GM12878 (cell line): ENCODE measurements at regions not wholly inside any gene's neighbourhood (a gene's known extent, or its start where the extent isn't known, plus 50 kb on each side); places are given as distances from the start of the nearest gene placed in this dataset.

ENCODE experiments used
- ATAC-seq: fragments of 200-7000 bp; cut with Tn5 transposase; 3 replicates; pipeline ENCODE4 v1.9.1; 2020; ENCODE audit warnings: mild to moderate bottlenecking, moderate library complexity
- BruUV-seq: library from RNA; stranded (reverse); fragments of 400-500 nt; replicated peaks from 2 replicates; lab custom pipeline; 2021; lab: Mats Ljungman, UMichigan
- CTCF ChIA-PET: fragments of 300-600 bp; sonication (Branson Sonifier 250); formaldehyde crosslinking; extraction: SDS; loops from one replicate; lab custom pipeline; 2021; ENCODE audit warnings: inconsistent platforms; lab: Yijun Ruan, JAX
- POLR2A ChIA-PET: fragments of 350-600 bp; formaldehyde crosslinking; extraction: SDS; loops from one replicate; lab custom pipeline; 2021; ENCODE audit warnings: inconsistent platforms; lab: Charles Lee
- RAD21 ChIA-PET: fragments of 300-600 bp; sonication (Branson Sonifier 250); formaldehyde crosslinking; loops from one replicate; lab custom pipeline; 2023; ENCODE audit warnings: antibody characterized with exemption; ENCODE audit not compliant: unreplicated experiment; lab: Charles Lee
- SMC1A ChIA-PET: fragments of 300-600 bp; sonication (Branson Sonifier 250); formaldehyde crosslinking; loops from one replicate; lab custom pipeline; 2023; ENCODE audit not compliant: unreplicated experiment, uncharacterized antibody; lab: Charles Lee
- DNase-seq: peaks from one replicate; pipeline ENCODE4 v3.0.0-alpha.2; 2011; ENCODE audit warnings: low read depth, low spot score
- FAIRE-seq: peaks from 3 replicates; lab custom pipeline; 2011; peaks lifted over from hg19 to GRCh38; lab: Jason Lieb, UNC
- H2AFZ ChIP-seq: 2 replicates; pipeline ENCODE4 v1.6.0; 2011; ENCODE audit warnings: low read depth, low read length, control low read depth; ENCODE audit not compliant: control insufficient read depth
- H3K27ac ChIP-seq: 2 replicates; pipeline ENCODE4 v1.5.1; 2011; ENCODE audit warnings: control low read depth; ENCODE audit not compliant: control insufficient read depth, insufficient read depth
- H3K27me3 ChIP-seq, 2 experiments: replicated peaks in 1 of 2; 2 replicates each; pipeline versions ENCODE4 v1.6.0 to v1.6.1; 2011; ENCODE audit warnings: low read length in 1 of 2; ENCODE audit not compliant: control insufficient read depth in 2 of 2, insufficient read depth in 2 of 2
- H3K36me3 ChIP-seq, 2 experiments: 2 replicates each; pipeline ENCODE4 v1.5.1; 2011; ENCODE audit warnings: low read length in 1 of 2; ENCODE audit not compliant: control insufficient read depth in 2 of 2, insufficient read depth in 2 of 2
- H3K4me1 ChIP-seq: 2 replicates; pipeline ENCODE4 v1.6.1; 2011; ENCODE audit warnings: mild to moderate bottlenecking, low read length, moderate library complexity, mixed read lengths; ENCODE audit not compliant: control insufficient read depth, insufficient read depth
- H3K4me2 ChIP-seq: 2 replicates; pipeline ENCODE4 v1.6.0; 2011; ENCODE audit warnings: control low read depth; ENCODE audit not compliant: control insufficient read depth, insufficient read depth
- H3K4me3 ChIP-seq: fragments of 200-600 bp; sonication (generic); 2 replicates; pipeline ENCODE4 v1.5.1; 2016
- H3K79me2 ChIP-seq: 2 replicates; pipeline ENCODE4 v1.6.0; 2011; ENCODE audit warnings: low read length; ENCODE audit not compliant: control insufficient read depth, insufficient read depth
- H3K9ac ChIP-seq: 2 replicates; pipeline ENCODE4 v1.8.0; 2011; ENCODE audit warnings: low read length, control low read depth, mixed read lengths; ENCODE audit not compliant: control insufficient read depth, insufficient read depth
- H3K9me3 ChIP-seq: replicated peaks from 3 replicates; pipeline ENCODE4 v1.5.1; 2011; ENCODE audit warnings: mild to moderate bottlenecking, low read length; ENCODE audit not compliant: control insufficient read depth, insufficient read depth
- H4K20me1 ChIP-seq: 2 replicates; pipeline ENCODE4 v1.6.0; 2011; ENCODE audit not compliant: control insufficient read depth, insufficient read depth
- ATF3 ChIP-seq: IDR thresholded peaks from 2 replicates; pipeline ENCODE4 v1.6.1; 2011; ENCODE audit warnings: low read depth, mild to moderate bottlenecking, low read length, moderate library complexity, borderline replicate concordance; ENCODE audit errors: extremely low read depth
- ATF7 ChIP-seq: fragments of 450-650 bp; IDR thresholded peaks from 2 replicates; pipeline ENCODE4 v1.6.1; 2016; ENCODE audit warnings: low read depth, mild to moderate bottlenecking
- BACH1 ChIP-seq: fragments of 450-650 bp; IDR thresholded peaks from 2 replicates; pipeline ENCODE4 v1.6.1; 2017; ENCODE audit warnings: mild to moderate bottlenecking, borderline replicate concordance
- CREB1 ChIP-seq: IDR thresholded peaks from 2 replicates; pipeline ENCODE4 v1.6.1; 2012; ENCODE audit warnings: low read depth, mild to moderate bottlenecking, inconsistent platforms
- EP300 ChIP-seq, 2 experiments: fragments of 150-350 bp in 1 of 2; IDR thresholded peaks; 2 replicates each; pipeline ENCODE4 v1.6.1; 2011 to 2012; ENCODE audit warnings: low read depth in 2 of 2, low read length in 2 of 2, borderline replicate concordance in 1 of 2, improper control_type of control experiment in 1 of 2, inconsistent platforms in 1 of 2; ENCODE audit not compliant: control insufficient read depth in 1 of 2
- IKZF1 ChIP-seq: fragments of 450-650 bp; conservative IDR thresholded peaks from 2 replicates; pipeline ENCODE4 v1.6.1; 2017; ENCODE audit warnings: antibody characterized with exemption, mild to moderate bottlenecking
- IKZF2 ChIP-seq, 2 experiments: fragments of 450-650 bp; IDR thresholded peaks; 2 replicates each; pipeline ENCODE4 v1.6.1; 2017; ENCODE audit warnings: mild to moderate bottlenecking in 2 of 2, moderate library complexity in 2 of 2
- IRF4 ChIP-seq: IDR thresholded peaks from 2 replicates; pipeline ENCODE4 v1.6.1; 2011; ENCODE audit warnings: low read depth, low read length
- JUNB ChIP-seq: IDR thresholded peaks from 2 replicates; pipeline ENCODE4 v1.6.1; 2016; ENCODE audit warnings: antibody characterized with exemption, mild to moderate bottlenecking
- MAX ChIP-seq: IDR thresholded peaks from 2 replicates; pipeline ENCODE4 v1.6.1; 2012; ENCODE audit warnings: low read depth, low read length, improper control_type of control experiment
- NBN ChIP-seq: fragments of 450-650 bp; IDR thresholded peaks from 2 replicates; pipeline ENCODE4 v1.6.1; 2016
- NFIC ChIP-seq: IDR thresholded peaks from 2 replicates; pipeline ENCODE4 v1.6.1; 2012; ENCODE audit warnings: low read depth, mild to moderate bottlenecking, inconsistent platforms, low read length, moderate library complexity
- NRF1 ChIP-seq: conservative IDR thresholded peaks from 2 replicates; pipeline ENCODE4 v1.6.1; 2011; ENCODE audit warnings: mild to moderate bottlenecking, low read depth, low read length, improper control_type of control experiment
- RELB ChIP-seq: fragments of 450-650 bp; IDR thresholded peaks from 2 replicates; pipeline ENCODE4 v1.6.1; 2017; ENCODE audit warnings: low read depth, mild to moderate bottlenecking, moderate library complexity
- SIN3A ChIP-seq: IDR thresholded peaks from 2 replicates; pipeline ENCODE4 v1.6.1; 2012; ENCODE audit warnings: low read depth, low read length, improper control_type of control experiment
- SPI1 ChIP-seq: IDR thresholded peaks from 2 replicates; pipeline ENCODE4 v1.6.1; 2011; ENCODE audit warnings: low read depth, mild to moderate bottlenecking, low read length, moderate library complexity, borderline replicate concordance; ENCODE audit not compliant: insufficient read depth
- SREBF1 ChIP-seq: IDR thresholded peaks from 2 replicates; pipeline ENCODE4 v1.6.1; 2012; ENCODE audit warnings: mild to moderate bottlenecking, low read length
- TCF12 ChIP-seq: IDR thresholded peaks from 2 replicates; pipeline ENCODE4 v1.6.1; 2011; ENCODE audit warnings: low read depth, mild to moderate bottlenecking, low read length
- ZBTB11 ChIP-seq: fragments of 450-650 bp; formaldehyde crosslinking; IDR thresholded peaks from 2 replicates; pipeline ENCODE4 v1.5.0; 2022; ENCODE audit warnings: mild to moderate bottlenecking, missing genetic modification characterization
- ZNF217 ChIP-seq: fragments of 450-650 bp; IDR thresholded peaks from 2 replicates; pipeline ENCODE4 v1.6.1; 2017; ENCODE audit warnings: antibody characterized with exemption, mild to moderate bottlenecking
- ZNF622 ChIP-seq: fragments of 450-650 bp; IDR thresholded peaks from 2 replicates; pipeline ENCODE4 v1.6.1; 2017; ENCODE audit warnings: mild to moderate bottlenecking, inconsistent platforms
- WGBS: methylation state at CpG from one replicate; pipeline ENCODE4 v1.1.6; 2016; ENCODE audit warnings: low lambda C conversion rate; ENCODE audit not compliant: insufficient replicate concordance, insufficient coverage; ENCODE audit errors: missing lambda C conversion rate; 5-methylcytosine and 5-hydroxymethylcytosine counted together
- in situ Hi-C: fragments of 300-500 bp; cut with MboI; formaldehyde crosslinking; loops from 9 replicates; pipeline ENCODE4 v1.14.3; 2018; ENCODE audit warnings: mixed read lengths
- intact Hi-C: fragments of 100-400 bp; cut with micrococcal nuclease; formaldehyde crosslinking; loops from one replicate; pipeline ENCODE4 v1.14.2; 2022; ENCODE audit not compliant: unreplicated experiment

- Histone ChIP-seq H3K4me3 (no peak overlapping the region), H3K27me3 (no peaks in the 10 kb centered on the region), H3K79me2 (no peaks in the 10 kb centered on the region), H4K20me1 (no peaks in the 10 kb centered on the region), H3K27ac (no peak overlapping the region), H2AFZ (no peak overlapping the region), H3K9ac (no peak overlapping the region), H3K4me2 (no peak overlapping the region), H3K4me1 (peaks cover 21% of the 10 kb centered on the region), H3K36me3 (no peaks in the 10 kb centered on the region), H3K9me3 (peaks cover 8% of the 10 kb centered on the region; the same call in 2 of the 3 replicates)
- CTCF ChIA-PET: interaction anchor here (1.7 to 1.9 kb wide), 2 partner anchors 10 to 89 kb away, joined by 4 to 8 read pairs; no protein-coding TSS in a partner anchor
- RAD21 ChIA-PET: interaction anchor here (0.9 to 1.2 kb wide), 2 partner anchors 61 to 83 kb away, joined by 3 read pairs; no protein-coding TSS in a partner anchor
- POLR2A ChIA-PET: interaction anchor here (1.7 kb wide), 1 partner anchor 10 kb away, joined by 3 read pairs; no protein-coding TSS in a partner anchor
- in situ Hi-C loops (no loop called here), intact Hi-C loops (no loop called here)
- BruUV-seq: no TSS peak
- DNase-seq (peak; percentile 32), FAIRE-seq (peak; percentile 35), ATAC-seq (peak; percentile 66)
- WGBS: 23% methylated on average over 3 of the region's 3 CpGs
- SMC1A ChIA-PET: interaction anchor here (1.1 to 2.5 kb wide), 5 partner anchors 10 to 89 kb away, joined by 3 to 10 read pairs (median 5); no protein-coding TSS in a partner anchor
- no peak for TF ChIP-seq MAX
- TF ChIP-seq NFIC: peak; percentile 43
- TF ChIP-seq CREB1: no peak
- TF ChIP-seq NBN: peak; percentile 48; the same call in 1 of the 2 replicates
- TF ChIP-seq RELB: 0 out of 2 replicates have a peak, but pooled peaks have one; percentile 39
- no peak for TF ChIP-seq ZNF217
- TF ChIP-seq IKZF2 (IDR thresholded peaks at IDR 0.05): peak; percentile 33 to 56; a peak in 2 of 4 replicates
- TF ChIP-seq IRF4: 0 out of 2 replicates have a peak, but pooled peaks have one; percentile 48
- no peak for TF ChIP-seq SREBF1
- peak in 1 of 2 experiments; percentile 25; a peak in 1 of 4 replicates for TF ChIP-seq EP300 (IDR thresholded peaks at IDR 0.05; ENCODE audit: borderline replicate concordance in 1 of 2, control insufficient read depth in 1 of 2, low read depth in 2 of 2, low read length in 2 of 2)
- TF ChIP-seq JUNB: peak; percentile 61
- no peak for TF ChIP-seq ZNF622
- no peak for TF ChIP-seq IKZF1
- peak; percentile 52 for TF ChIP-seq ATF7
- TF ChIP-seq BACH1: no peak
- TF ChIP-seq ATF3: no peak
- TF ChIP-seq ZBTB11 (CRISPR knock-in tag): no peak
- TF ChIP-seq SPI1: peak; percentile 70; the same call in 1 of the 2 replicates
- TF ChIP-seq NRF1: no peak
- TF ChIP-seq SIN3A: no peak
- TF ChIP-seq TCF12: no peak
Observed at GRCh38 chr5:103345461-103345860, 86.9 kb downstream of the MACIR start.
